ENCODE measurements at regions not wholly inside any gene's neighbourhood (a gene's known extent, or its start where the extent isn't known, plus 50 kb on each side); places are given as distances from the start of the nearest gene placed in this dataset.
"Not testable (repeated sequence)": the region's sequence is repeated elsewhere in the genome, so short reads cannot be mapped to it uniquely, and the experiment has no call there.

DNA sequence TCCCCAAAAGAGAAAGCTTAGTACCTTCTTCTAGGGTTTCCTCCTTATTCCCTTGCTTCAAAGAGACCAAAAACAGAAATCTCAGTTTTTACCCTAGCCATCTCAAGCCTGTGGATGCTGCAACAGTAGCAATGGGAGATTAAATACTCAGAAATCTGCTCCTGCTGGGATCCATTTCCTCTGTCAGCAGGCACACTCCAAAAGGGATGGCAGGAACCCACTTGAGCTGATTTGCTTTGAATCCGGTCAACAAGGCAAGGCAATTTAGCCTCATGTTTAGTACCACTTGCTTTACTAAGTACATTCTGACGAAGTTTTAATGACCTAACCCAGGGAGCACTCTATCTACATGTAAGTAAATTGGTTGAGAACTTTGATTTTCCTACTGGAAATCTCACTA is 590.0 kb upstream of the ADAMTS9 start:
- TF ChIP-seq, protein P1, sequence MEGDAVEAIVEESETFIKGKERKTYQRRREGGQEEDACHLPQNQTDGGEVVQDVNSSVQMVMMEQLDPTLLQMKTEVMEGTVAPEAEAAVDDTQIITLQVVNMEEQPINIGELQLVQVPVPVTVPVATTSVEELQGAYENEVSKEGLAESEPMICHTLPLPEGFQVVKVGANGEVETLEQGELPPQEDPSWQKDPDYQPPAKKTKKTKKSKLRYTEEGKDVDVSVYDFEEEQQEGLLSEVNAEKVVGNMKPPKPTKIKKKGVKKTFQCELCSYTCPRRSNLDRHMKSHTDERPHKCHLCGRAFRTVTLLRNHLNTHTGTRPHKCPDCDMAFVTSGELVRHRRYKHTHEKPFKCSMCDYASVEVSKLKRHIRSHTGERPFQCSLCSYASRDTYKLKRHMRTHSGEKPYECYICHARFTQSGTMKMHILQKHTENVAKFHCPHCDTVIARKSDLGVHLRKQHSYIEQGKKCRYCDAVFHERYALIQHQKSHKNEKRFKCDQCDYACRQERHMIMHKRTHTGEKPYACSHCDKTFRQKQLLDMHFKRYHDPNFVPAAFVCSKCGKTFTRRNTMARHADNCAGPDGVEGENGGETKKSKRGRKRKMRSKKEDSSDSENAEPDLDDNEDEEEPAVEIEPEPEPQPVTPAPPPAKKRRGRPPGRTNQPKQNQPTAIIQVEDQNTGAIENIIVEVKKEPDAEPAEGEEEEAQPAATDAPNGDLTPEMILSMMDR (IDR thresholded peaks at IDR 0.05; ENCODE audit: insufficient read depth, missing control alignments) = no peak
- DNase-seq (ENCODE audit: insufficient read length, low spot score) = no peak
- no peak for FAIRE-seq

DNA sequence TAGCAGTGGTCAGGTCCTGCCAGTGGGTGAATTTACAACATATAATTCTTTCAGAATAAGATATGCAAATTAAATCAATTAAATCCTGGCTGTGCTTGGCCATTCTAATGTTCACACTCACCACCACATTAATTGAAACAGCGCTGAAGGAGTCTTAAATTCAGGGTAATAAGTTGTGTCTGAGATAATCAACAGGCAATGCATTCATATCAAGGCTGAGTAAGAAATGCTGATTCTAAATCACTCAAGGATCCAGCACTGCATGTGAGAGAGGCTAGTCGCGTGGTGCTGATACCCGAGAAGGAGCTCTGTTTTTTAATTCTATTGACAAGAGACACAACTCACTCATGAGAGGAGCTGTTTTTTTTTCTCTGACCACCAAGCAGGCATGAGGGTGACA is 588.8 kb upstream of the ADAMTS9 start:
- FAIRE-seq (no peak), DNase-seq (ENCODE audit: insufficient read length, low spot score) (no peak)
- TF ChIP-seq, protein P1 (IDR thresholded peaks at IDR 0.05; ENCODE audit: insufficient read depth, missing control alignments) = no peak

DNA sequence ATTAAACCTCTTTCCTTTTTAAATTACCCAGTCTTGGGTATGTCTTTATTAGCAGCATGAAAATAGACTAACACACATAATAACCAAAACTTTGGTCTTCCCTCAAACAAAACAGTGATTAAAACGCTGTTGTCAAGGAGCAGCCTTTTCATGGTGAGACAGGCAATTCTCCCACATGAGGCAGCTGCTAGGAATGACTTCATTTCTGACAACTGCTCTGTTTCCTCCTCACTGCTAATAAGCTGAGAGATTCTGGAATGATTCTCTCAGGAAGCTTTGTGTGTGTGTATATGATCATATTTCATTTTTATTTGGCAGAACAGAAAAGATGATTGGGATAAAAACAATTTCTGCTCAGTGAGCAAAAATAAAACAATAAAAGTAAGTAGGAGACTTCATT is 580.6 kb upstream of the ADAMTS9 start:
- FAIRE-seq = no peak
- TF ChIP-seq, protein P1 (IDR thresholded peaks at IDR 0.05; ENCODE audit: insufficient read depth, missing control alignments) = no peak
- no peak for DNase-seq (ENCODE audit: insufficient read length, low spot score)

DNA sequence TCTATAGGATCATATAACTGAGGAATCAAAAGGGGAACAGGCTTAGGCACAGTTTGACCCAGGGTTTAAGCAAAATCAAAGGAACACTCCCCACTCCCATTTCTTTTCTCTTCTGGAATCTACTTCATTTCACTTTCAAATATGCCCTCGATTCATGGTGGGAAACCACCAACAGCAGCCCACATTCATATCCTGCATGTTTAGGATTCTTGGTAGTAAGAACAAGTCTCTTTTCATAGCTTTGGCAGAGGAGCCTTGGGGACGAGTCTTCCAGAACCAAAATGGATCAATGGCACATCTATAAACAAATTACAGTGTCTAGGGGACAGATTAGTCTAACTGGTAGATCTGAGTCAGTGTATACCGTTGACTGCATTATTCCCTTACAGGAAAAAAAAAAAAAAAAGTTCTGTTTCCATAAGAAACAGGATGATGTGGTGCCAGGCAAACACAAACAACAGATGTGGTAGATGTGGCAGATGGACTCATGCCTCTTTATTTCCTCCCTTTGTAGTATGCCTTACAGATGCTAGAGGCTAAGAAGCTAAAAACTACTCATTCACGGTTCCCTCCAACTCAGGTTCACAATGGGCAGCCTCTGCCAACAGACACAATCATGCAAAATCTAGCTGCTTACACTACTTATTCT is 578.3 kb upstream of the ADAMTS9 start:
- DNase-seq (ENCODE audit: insufficient read length, low spot score) (no peak), FAIRE-seq (no peak)
- TF ChIP-seq, protein P1 (IDR thresholded peaks at IDR 0.05; ENCODE audit: insufficient read depth, missing control alignments) = no peak

DNA sequence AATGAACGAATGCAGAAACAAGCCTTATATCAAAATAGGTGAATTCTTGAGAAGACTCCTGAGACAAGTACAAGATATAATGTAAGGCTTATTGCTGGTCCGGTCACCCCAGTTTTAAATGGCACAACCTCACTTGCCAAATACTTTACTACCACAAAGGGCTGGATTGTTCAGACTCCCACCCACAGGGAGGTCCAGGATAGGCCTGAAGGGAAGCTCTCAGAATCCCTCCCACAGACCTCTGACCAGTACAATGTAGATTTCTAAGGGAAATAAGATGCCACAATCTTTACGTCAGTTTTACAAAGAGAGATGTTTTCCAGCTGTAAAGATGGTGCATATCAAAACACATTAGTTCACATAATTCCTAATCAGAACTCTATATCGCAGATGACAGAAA is 577.7 kb upstream of the ADAMTS9 start:
- FAIRE-seq (no peak), DNase-seq (ENCODE audit: insufficient read length, low spot score) (no peak)
- TF ChIP-seq, protein P1 (IDR thresholded peaks at IDR 0.05; ENCODE audit: insufficient read depth, missing control alignments) = no peak

DNA sequence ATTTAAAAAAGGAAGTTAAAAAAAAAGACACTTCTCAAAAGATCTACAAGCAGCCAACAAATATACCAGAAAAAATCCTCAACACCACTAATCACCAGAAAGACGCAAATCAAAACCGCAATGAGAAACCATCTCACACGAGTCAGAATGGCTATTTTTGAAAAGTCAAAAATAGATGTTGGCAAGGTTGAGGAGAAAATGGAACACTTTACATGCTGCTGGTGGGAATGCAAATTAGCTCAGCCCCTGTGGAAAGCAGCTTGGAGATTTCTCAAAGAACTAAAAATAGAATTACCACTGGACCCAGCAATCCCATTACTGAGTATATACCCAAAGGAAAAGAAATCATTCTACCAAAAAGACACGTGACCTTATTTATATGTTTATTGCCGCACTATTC is 574.7 kb upstream of the ADAMTS9 start:
- TF ChIP-seq, protein P1 (IDR thresholded peaks at IDR 0.05; ENCODE audit: insufficient read depth, missing control alignments) = no peak
- DNase-seq (ENCODE audit: insufficient read length, low spot score) (no peak), FAIRE-seq (no peak)

DNA sequence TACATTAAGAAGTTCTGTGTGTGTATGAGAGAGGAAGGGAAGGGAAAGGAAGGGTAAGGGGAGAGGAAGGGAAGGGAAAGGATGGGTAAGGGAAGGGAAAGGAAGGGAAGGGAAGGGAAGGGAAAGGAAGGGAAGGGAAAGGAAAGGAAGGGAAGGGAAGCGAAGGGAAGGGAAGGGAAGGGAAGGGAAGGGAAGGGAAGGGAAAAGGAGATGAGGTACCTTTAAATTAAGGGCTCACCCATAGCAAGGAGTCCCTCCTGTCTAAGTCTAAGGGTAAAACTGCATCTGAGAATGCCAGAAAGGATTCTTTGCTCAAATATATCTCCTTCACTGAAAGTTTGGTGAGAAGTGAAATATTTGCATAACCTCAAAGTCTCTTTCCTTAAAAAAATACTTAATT is 572.1 kb upstream of the ADAMTS9 start:
- TF ChIP-seq, protein P1 (IDR thresholded peaks at IDR 0.05; ENCODE audit: insufficient read depth, missing control alignments) = no peak
- FAIRE-seq (no peak), DNase-seq (ENCODE audit: insufficient read length, low spot score) (no peak)

DNA sequence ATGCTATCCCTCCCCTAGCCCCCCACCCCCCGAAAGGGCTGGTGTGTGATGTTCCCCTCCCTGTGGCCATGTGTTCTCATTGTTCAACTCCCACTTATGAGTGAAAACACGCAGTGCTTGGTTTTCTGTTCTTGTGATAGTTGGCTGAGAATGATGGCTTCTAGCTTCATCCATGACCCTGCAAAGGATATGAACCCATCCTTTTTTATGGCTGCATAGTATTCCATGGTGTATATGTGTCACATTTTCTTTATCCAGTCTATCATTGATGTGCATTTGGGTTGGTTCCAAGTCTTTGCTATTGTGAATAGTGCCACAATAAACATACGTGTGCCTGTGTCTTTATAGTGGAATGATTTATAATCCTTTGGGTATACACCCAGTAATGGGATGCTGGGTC is 565.1 kb upstream of the ADAMTS9 start:
- FAIRE-seq = not testable (repeated sequence)

More for the DNA sequence above, 565.1 kb upstream of the ADAMTS9 start:
- DNase-seq (ENCODE audit: insufficient read length, low spot score) = not testable (repeated sequence)

Measured in D721Med (cell line).